ENCODE measurements at regions not wholly inside any gene's neighbourhood (a gene's known extent, or its start where the extent isn't known, plus 50 kb on each side); places are given as distances from the start of the nearest gene placed in this dataset.

- TF ChIP-seq, protein P1, sequence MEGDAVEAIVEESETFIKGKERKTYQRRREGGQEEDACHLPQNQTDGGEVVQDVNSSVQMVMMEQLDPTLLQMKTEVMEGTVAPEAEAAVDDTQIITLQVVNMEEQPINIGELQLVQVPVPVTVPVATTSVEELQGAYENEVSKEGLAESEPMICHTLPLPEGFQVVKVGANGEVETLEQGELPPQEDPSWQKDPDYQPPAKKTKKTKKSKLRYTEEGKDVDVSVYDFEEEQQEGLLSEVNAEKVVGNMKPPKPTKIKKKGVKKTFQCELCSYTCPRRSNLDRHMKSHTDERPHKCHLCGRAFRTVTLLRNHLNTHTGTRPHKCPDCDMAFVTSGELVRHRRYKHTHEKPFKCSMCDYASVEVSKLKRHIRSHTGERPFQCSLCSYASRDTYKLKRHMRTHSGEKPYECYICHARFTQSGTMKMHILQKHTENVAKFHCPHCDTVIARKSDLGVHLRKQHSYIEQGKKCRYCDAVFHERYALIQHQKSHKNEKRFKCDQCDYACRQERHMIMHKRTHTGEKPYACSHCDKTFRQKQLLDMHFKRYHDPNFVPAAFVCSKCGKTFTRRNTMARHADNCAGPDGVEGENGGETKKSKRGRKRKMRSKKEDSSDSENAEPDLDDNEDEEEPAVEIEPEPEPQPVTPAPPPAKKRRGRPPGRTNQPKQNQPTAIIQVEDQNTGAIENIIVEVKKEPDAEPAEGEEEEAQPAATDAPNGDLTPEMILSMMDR (IDR thresholded peaks at IDR 0.05) = no peak
- no peak for TF ChIP-seq POLR2A (IDR thresholded peaks at IDR 0.05)
These were observed 220.0 kb downstream of the SNCAIP start for GRCh38 chr5:122532035-122532434.

Data from Peyer's patch (tissue), 4 donors.